OCI-LY7 (cell line): ENCODE measurements at regions not wholly inside any gene's neighbourhood (a gene's known extent, or its start where the extent isn't known, plus 50 kb on each side); places are given as distances from the start of the nearest gene placed in this dataset.

Source experiments
- CTCF ChIP-seq: fragments of 200-600 bp; sonication (generic); conservative IDR thresholded peaks from 2 replicates; pipeline ENCODE4 v1.5.1; 2014; ENCODE audit warnings: mild to moderate bottlenecking, antibody characterized with exemption, low read length, moderate library complexity, mixed read lengths
- EZH2phosphoT487 ChIP-seq: fragments of 200-600 bp; sonication (generic); IDR thresholded peaks from 2 replicates; pipeline ENCODE4 v1.6.1; 2018; ENCODE audit warnings: low read depth, borderline replicate concordance, mild to moderate bottlenecking, mixed run types, antibody characterized with exemption, low read length, moderate library complexity, mixed read lengths

DNA sequence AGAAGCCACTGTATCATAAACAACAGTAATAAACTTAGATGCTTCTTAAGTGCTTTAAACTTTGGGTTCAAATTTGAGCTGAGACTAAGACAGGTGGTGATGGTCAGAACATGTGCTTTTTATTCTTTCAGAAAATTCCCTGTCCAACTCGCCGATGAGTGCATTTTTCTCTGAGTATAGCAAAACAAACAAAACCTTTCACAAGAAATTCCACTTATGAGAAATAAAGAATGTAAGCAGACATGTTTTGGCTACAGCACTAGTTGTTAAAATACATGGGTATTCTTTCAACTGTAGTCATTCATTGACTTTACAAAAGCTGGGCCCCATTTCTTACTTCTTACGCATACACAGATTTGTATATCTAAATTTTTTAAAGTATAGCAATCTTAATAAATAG is 125.6 kb downstream of the SPRY2 start:
- no peak for TF ChIP-seq CTCF
- TF ChIP-seq EZH2phosphoT487 = no peak
